Erythroblast (primary cell): ENCODE measurements at regions not wholly inside any gene's neighbourhood (a gene's known extent, or its start where the extent isn't known, plus 50 kb on each side); places are given as distances from the start of the nearest gene placed in this dataset.

Source experiments
- GATA1 ChIP-seq: IDR thresholded peaks from 2 replicates; pipeline ENCODE4 v1.6.1; 2011; ENCODE audit warnings: low read depth, mild to moderate bottlenecking, control low read depth, low read length, moderate library complexity
- POLR2A ChIP-seq: IDR thresholded peaks from 2 replicates; pipeline ENCODE4 v1.6.1; 2011; ENCODE audit warnings: mild to moderate bottlenecking, low read length

- no peak for TF ChIP-seq POLR2A
- TF ChIP-seq GATA1 = no peak
Observed at GRCh38 chrX:76555269-76555668, 127.8 kb downstream of the MAGEE1 start.
